Suprapubic skin (tissue), 3 donors: ENCODE measurements at regions not wholly inside any gene's neighbourhood (a gene's known extent, or its start where the extent isn't known, plus 50 kb on each side); places are given as distances from the start of the nearest gene placed in this dataset.

ENCODE experiments used
- POLR2AphosphoS5 ChIP-seq, 3 donors: sonication (generic); formaldehyde crosslinking; IDR thresholded peaks; one replicate each; pipeline ENCODE4 v1.6.1; 2017; ENCODE audit warnings: antibody characterized with exemption in 3 of 3
- TF ChIP-seq, protein P1 (sequence below), 2 donors: fragments of 200-600 bp in 1 of 2; fragments of 450-650 bp in 1 of 2; sonication (generic) in 1 of 2; IDR thresholded peaks; one replicate each; pipeline ENCODE4 v1.5.1; 2016 to 2019; ENCODE audit warnings: antibody characterized with exemption in 2 of 2, mild to moderate bottlenecking in 1 of 2, moderate library complexity in 1 of 2

DNA sequence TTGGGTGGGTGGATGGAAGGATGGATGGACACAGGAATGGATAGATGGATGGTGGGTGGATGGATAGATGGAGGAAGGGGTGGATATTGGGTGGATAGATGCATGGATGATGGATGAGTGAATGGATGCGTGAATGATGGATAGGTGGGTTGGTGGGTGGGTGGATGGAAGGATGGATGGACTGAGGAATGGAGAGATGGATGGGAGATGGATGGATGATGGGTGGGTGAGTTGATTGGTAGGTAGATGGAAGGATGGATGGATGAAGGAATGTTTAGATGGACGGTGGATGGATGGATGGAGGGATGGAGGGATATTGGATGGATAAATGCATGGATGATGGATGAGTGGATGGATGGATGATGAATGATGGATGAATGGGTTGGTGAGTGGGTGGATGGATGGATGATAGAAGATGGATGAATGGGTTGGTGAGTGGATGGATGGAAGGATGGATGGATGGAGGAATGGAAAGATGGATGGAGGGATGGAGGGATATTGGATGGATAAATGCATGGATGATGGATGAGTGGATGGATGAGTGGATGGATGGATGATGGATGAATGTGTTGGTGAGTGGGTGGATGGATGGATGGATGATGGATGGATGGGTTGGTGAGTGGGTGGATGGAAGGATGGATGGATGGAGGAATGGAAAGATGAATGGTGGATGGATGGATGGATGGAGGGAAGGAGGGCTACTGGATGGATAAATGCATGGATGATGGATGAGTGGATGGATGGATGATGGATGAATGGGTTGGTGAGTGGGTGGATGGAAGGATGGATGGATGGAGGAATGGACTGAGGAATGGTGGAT lies 50.4 kb upstream of the GRPEL1 start:
- TF ChIP-seq POLR2AphosphoS5 (IDR thresholded peaks at IDR 0.05): no peak
- TF ChIP-seq, protein P1, sequence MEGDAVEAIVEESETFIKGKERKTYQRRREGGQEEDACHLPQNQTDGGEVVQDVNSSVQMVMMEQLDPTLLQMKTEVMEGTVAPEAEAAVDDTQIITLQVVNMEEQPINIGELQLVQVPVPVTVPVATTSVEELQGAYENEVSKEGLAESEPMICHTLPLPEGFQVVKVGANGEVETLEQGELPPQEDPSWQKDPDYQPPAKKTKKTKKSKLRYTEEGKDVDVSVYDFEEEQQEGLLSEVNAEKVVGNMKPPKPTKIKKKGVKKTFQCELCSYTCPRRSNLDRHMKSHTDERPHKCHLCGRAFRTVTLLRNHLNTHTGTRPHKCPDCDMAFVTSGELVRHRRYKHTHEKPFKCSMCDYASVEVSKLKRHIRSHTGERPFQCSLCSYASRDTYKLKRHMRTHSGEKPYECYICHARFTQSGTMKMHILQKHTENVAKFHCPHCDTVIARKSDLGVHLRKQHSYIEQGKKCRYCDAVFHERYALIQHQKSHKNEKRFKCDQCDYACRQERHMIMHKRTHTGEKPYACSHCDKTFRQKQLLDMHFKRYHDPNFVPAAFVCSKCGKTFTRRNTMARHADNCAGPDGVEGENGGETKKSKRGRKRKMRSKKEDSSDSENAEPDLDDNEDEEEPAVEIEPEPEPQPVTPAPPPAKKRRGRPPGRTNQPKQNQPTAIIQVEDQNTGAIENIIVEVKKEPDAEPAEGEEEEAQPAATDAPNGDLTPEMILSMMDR (IDR thresholded peaks at IDR 0.05): no peak
